Upper lobe of left lung (tissue), 6 donors: ENCODE measurements at regions not wholly inside any gene's neighbourhood (a gene's known extent, or its start where the extent isn't known, plus 50 kb on each side); places are given as distances from the start of the nearest gene placed in this dataset.
"Not testable (repeated sequence)": the region's sequence is repeated elsewhere in the genome, so short reads cannot be mapped to it uniquely, and the experiment has no call there.

Experiments
- ATAC-seq, 2 donors: fragments of 200-7000 bp; cut with Tn5 transposase; one replicate each; pipeline ENCODE4 v1.9.1; 2022; ENCODE audit warnings: mild to moderate bottlenecking in 2 of 2, moderate library complexity in 2 of 2; ENCODE audit not compliant: low FRiP score in 2 of 2
- DNase-seq, 2 donors: peaks; one replicate each; pipeline ENCODE4 v3.0.0-alpha.2; 2019 to 2020
- H3K27ac ChIP-seq, 4 donors: fragments of 200-600 bp; sonication (generic); one replicate each; pipeline ENCODE4 v1.5.1; 2016 to 2019
- H3K27me3 ChIP-seq, 4 donors: fragments of 200-600 bp; sonication (generic); one replicate each; pipeline ENCODE4 v1.5.1; 2017 to 2019
- H3K36me3 ChIP-seq, 4 donors: fragments of 200-600 bp; sonication (generic); one replicate each; pipeline ENCODE4 v1.5.1; 2016 to 2019
- H3K4me1 ChIP-seq, 4 donors: fragments of 200-600 bp; sonication (generic); one replicate each; pipeline ENCODE4 v1.5.1; 2018 to 2019
- H3K4me3 ChIP-seq, 4 donors: fragments of 200-600 bp; sonication (generic); one replicate each; pipeline ENCODE4 v1.5.1; 2017 to 2019; ENCODE audit warnings: mild to moderate bottlenecking in 2 of 4, moderate library complexity in 1 of 4
- H3K9me3 ChIP-seq, 4 donors: fragments of 200-600 bp; sonication (generic); one replicate each; pipeline ENCODE4 v1.5.1; 2018 to 2019
- EP300 ChIP-seq, 4 donors: sonication (generic); formaldehyde crosslinking; IDR thresholded peaks; one replicate each; pipeline ENCODE4 v1.5.1; 2017; ENCODE audit warnings: antibody characterized with exemption in 4 of 4, control low read depth in 2 of 4
- POLR2A ChIP-seq, 4 donors: fragments of 450-650 bp; IDR thresholded peaks; one replicate each; pipeline ENCODE4 v1.5.1; 2016 to 2017; ENCODE audit warnings: antibody characterized with exemption in 4 of 4, mild to moderate bottlenecking in 2 of 4
- POLR2AphosphoS5 ChIP-seq, 2 donors: sonication (generic); formaldehyde crosslinking; IDR thresholded peaks; one replicate each; pipeline ENCODE4 v1.5.1; 2017; ENCODE audit warnings: antibody characterized with exemption in 2 of 2
- WGBS, 2 donors: methylation state at CpG; one replicate each; pipeline ENCODE4 v1.1.5; 2017 to 2018; 5-methylcytosine and 5-hydroxymethylcytosine counted together
- TF ChIP-seq, protein P1 (sequence below), 6 experiments: fragments of 450-650 bp in 4 of 6; fragments of 200-600 bp in 2 of 6; sonication (generic) in 2 of 6; IDR thresholded peaks; one replicate each; pipeline ENCODE4 v1.5.1; 2016 to 2019; ENCODE audit warnings: antibody characterized with exemption in 6 of 6
- donor health status: DM: no; HTN: no; CAD: no; lungs with moderate emphysema.
- donor health status: DM: no; HTN: yes; CAD: no; lungs with severe emphysema.

DNA sequence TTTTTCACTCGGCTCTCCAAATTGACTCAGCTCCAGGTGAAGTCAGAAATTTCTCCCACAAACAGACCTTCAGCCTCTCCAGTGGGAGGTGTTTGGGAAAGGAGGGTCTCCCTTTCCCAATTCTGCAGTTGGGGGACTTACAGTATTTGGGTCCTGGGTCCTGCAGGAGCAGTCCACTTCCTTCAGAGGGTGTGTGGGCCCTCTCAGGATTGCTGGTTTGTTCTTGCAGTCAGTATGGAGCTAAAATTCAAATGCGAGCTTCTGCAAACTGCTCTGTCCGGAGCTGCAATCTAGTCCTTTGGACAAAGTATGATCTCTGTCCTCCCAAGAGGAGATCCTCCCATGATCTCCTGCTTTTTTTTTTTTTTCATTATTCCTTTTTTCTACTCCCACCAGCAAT is 87.9 kb upstream of the MSTN start:
- Histone ChIP-seq H3K9me3 (no peaks in the 10 kb centered on the region), H3K36me3 (no peaks in the 10 kb centered on the region), H3K27me3 (no peaks in the 10 kb centered on the region), H3K4me1 (no peaks in the 10 kb centered on the region), H3K4me3 (no peak overlapping the region), H3K27ac (no peak overlapping the region)
- DNase-seq (no peak), ATAC-seq (no peak)
- WGBS, 2 donors = 78 to 90% methylated on average over 3 of the region's 3 CpGs
- TF ChIP-seq POLR2A (IDR thresholded peaks at IDR 0.05) (no peak), POLR2AphosphoS5 (IDR thresholded peaks at IDR 0.05) (no peak), EP300 (IDR thresholded peaks at IDR 0.05) (no peak)
- TF ChIP-seq, protein P1, sequence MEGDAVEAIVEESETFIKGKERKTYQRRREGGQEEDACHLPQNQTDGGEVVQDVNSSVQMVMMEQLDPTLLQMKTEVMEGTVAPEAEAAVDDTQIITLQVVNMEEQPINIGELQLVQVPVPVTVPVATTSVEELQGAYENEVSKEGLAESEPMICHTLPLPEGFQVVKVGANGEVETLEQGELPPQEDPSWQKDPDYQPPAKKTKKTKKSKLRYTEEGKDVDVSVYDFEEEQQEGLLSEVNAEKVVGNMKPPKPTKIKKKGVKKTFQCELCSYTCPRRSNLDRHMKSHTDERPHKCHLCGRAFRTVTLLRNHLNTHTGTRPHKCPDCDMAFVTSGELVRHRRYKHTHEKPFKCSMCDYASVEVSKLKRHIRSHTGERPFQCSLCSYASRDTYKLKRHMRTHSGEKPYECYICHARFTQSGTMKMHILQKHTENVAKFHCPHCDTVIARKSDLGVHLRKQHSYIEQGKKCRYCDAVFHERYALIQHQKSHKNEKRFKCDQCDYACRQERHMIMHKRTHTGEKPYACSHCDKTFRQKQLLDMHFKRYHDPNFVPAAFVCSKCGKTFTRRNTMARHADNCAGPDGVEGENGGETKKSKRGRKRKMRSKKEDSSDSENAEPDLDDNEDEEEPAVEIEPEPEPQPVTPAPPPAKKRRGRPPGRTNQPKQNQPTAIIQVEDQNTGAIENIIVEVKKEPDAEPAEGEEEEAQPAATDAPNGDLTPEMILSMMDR (IDR thresholded peaks at IDR 0.05) = no peak

DNA sequence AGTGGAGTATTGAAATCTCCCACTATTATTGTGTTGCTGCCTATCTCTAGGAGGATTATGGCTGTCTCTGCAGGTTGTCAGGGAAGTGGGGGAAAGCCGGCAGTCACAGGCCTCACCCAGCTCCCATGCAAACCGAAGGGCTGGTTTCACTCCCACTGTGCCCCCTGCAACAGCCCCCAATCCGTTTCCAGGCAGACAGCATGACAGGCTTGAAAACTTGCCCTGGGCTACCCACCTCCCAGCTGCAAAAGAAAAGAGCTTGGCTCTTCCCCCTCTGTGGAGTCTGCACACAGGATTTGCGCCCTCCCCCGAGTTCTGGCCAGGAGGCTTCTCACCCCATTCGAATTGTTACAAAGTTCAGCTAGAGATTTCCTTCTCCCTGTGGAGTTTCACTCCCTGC is 87.4 kb upstream of the MSTN start:
- H3K4me3 ChIP-seq = no peak overlapping the region
- TF ChIP-seq POLR2AphosphoS5 (IDR thresholded peaks at IDR 0.05) (no peak), POLR2A (IDR thresholded peaks at IDR 0.05) (no peak), EP300 (IDR thresholded peaks at IDR 0.05) (no peak)
- TF ChIP-seq, protein P1 (IDR thresholded peaks at IDR 0.05) = no peak
- no peaks in the 10 kb centered on the region for H3K27me3 ChIP-seq
- H3K9me3 ChIP-seq = no peaks in the 10 kb centered on the region
- no peak for ATAC-seq
- no peak overlapping the region for H3K27ac ChIP-seq
- H3K36me3 ChIP-seq = no peaks in the 10 kb centered on the region
- no peaks in the 10 kb centered on the region for H3K4me1 ChIP-seq
- DNase-seq = no peak
- 56 to 73% methylated on average over 6 of the region's 6 CpGs for WGBS, 2 donors

DNA sequence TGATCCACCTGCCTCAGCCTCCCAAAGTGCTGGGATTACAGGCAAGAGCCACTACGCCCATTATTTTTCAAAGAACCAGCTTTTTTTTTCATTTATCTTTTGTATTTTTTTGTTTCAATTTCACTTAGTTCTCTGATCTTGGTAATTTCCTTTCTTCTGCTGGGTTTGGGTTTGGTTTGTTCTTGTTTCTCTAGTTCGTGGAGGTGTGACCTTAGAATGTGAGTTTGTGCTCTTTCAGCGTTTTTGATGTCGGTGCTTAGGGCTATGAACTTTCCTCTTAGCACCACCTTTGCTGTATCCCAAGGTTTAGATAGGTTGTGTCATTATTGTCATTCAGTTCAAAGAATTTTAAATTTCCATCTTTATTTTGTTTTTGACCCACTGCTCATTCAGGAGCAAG is 86.7 kb upstream of the MSTN start:
- Histone ChIP-seq H3K4me1 (no peaks in the 10 kb centered on the region), H3K27ac (no peak overlapping the region), H3K36me3 (no peaks in the 10 kb centered on the region), H3K27me3 (no peaks in the 10 kb centered on the region), H3K4me3 (no peak overlapping the region), H3K9me3 (no peaks in the 10 kb centered on the region)
- DNase-seq = no peak
- no peak for ATAC-seq
- TF ChIP-seq, protein P1 (IDR thresholded peaks at IDR 0.05) = no peak
- TF ChIP-seq POLR2A (IDR thresholded peaks at IDR 0.05) (no peak), EP300 (IDR thresholded peaks at IDR 0.05) (no peak), POLR2AphosphoS5 (IDR thresholded peaks at IDR 0.05) (no peak)
- WGBS, 2 donors = 80 to 89% methylated on average over 4 of the region's 4 CpGs

DNA sequence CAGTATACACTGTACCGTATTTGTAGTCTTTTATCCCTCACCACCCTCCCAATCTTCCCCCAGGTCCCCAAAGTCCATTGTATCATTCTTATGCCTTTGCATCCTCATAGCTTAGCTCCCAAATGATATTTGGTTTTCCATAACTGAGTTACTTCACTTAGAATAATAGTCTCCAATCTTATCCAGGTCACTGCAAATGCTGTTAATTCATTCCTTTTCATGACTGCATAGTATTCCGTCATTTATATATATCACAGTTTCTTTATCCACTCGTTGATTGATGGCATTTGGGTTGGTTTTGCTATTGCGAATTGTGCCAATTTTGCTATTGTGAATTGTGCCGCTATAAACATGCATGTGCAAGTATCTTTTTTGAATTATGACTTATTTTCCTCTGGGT is 83.6 kb upstream of the MSTN start:
- not testable (repeated sequence) for H3K27me3 ChIP-seq, ATAC-seq, H3K4me3 ChIP-seq, DNase-seq, H3K4me1 ChIP-seq, H3K9me3 ChIP-seq, H3K36me3 ChIP-seq, H3K27ac ChIP-seq
- 91 to 95% methylated on average over 5 of the region's 5 CpGs for WGBS, 2 donors

DNA sequence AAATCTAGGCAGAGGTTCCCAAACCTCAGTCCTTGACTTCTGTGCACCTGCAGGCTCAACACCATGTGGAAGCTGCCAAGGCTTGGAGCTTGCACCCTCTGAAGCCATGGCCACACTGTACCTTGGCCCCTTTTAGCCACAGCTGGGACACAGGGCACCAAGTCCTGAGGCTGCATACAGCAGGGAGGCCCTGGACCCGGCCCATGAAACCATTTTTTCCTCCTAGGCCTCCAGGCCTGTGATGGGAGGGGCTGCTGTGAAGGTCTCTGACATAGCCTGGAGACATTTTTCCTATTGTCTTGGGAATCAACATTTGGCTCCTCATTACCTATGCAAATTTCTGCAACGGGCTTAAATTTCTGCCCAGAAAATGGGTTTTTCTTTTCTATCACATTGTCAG is 77.9 kb upstream of the MSTN start:
- not testable (repeated sequence) for H3K27me3 ChIP-seq, H3K27ac ChIP-seq, H3K36me3 ChIP-seq, H3K4me1 ChIP-seq, ATAC-seq, DNase-seq, H3K4me3 ChIP-seq
- 92 to 96% methylated on average over 1 to 2 of the region's 2 CpGs for WGBS, 2 donors
- H3K9me3 ChIP-seq = peaks cover 0 to 11% (median 0%) of the 10 kb centered on the region in 4 donors

DNA sequence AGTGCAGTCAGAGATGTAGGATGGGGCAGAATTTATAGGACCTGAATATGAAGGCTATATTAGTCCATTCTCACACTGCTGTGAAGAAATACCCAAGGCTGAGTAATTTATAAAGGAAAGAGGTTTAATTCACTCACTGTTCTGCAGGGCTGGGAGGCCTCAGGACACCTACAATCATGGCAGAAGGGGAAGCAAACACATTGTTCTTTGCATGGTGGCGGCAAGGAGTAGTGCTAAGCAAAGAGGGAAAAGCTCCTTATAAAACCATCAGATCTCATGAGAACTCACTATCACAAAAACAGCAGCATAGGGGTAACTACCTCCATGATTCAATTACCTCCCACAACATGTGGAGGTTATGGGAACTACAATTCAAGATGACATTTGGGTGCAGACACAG is 76.8 kb upstream of the MSTN start:
- Histone ChIP-seq H3K4me1 (no peaks in the 10 kb centered on the region), H3K4me3 (no peak overlapping the region), H3K27me3 (no peaks in the 10 kb centered on the region), H3K9me3 (peaks cover 0 to 11% (median 0%) of the 10 kb centered on the region in 4 donors), H3K36me3 (no peaks in the 10 kb centered on the region), H3K27ac (no peak overlapping the region)
- DNase-seq = no peak
- no peak for TF ChIP-seq POLR2AphosphoS5 (IDR thresholded peaks at IDR 0.05)
- TF ChIP-seq, protein P1 (IDR thresholded peaks at IDR 0.05) = no peak
- TF ChIP-seq POLR2A (IDR thresholded peaks at IDR 0.05) = no peak
- TF ChIP-seq EP300 (IDR thresholded peaks at IDR 0.05) = no peak
- WGBS, 2 donors = 94 to 100% methylated on average over 1 of the region's 1 CpG
- no peak for ATAC-seq
